Prostate gland (tissue), 2 donors: ENCODE measurements at regions not wholly inside any gene's neighbourhood (a gene's known extent, or its start where the extent isn't known, plus 50 kb on each side); places are given as distances from the start of the nearest gene placed in this dataset.

Experiments used
- POLR2AphosphoS5 ChIP-seq: sonication (generic); formaldehyde crosslinking; IDR thresholded peaks from one replicate; pipeline ENCODE4 v1.6.1; 2017; ENCODE audit warnings: antibody characterized with exemption
- TF ChIP-seq, protein P1 (sequence below), 4 experiments: fragments of 200-600 bp in 2 of 4; fragments of 450-650 bp in 2 of 4; sonication (generic) in 2 of 4; IDR thresholded peaks; 1 replicate in 3 of 4; 2 replicates in 1 of 4; pipeline ENCODE4 v1.5.1; 2016 to 2019; ENCODE audit warnings: antibody characterized with exemption in 4 of 4, mild to moderate bottlenecking in 2 of 4, moderate library complexity in 2 of 4

DNA sequence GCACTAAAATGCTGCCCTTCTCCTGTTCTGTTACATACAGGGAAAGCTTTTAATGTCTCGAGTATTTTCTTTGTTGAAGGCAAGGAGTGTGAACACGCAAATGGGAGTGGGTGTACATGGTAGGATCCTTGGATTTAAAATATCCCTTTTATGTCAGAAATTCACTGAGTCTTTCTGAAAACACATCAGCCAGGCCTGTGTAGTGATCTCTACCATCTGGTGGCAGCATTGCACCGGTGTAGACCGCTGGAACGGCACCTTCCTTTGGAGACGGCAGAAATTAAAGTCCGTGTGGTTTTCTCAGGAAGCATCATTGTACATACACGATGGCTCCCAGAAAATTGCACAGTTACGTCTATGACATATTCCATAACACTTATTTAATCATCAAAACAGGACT is 515.8 kb downstream of the GALR1 start:
- TF ChIP-seq, protein P1, sequence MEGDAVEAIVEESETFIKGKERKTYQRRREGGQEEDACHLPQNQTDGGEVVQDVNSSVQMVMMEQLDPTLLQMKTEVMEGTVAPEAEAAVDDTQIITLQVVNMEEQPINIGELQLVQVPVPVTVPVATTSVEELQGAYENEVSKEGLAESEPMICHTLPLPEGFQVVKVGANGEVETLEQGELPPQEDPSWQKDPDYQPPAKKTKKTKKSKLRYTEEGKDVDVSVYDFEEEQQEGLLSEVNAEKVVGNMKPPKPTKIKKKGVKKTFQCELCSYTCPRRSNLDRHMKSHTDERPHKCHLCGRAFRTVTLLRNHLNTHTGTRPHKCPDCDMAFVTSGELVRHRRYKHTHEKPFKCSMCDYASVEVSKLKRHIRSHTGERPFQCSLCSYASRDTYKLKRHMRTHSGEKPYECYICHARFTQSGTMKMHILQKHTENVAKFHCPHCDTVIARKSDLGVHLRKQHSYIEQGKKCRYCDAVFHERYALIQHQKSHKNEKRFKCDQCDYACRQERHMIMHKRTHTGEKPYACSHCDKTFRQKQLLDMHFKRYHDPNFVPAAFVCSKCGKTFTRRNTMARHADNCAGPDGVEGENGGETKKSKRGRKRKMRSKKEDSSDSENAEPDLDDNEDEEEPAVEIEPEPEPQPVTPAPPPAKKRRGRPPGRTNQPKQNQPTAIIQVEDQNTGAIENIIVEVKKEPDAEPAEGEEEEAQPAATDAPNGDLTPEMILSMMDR (IDR thresholded peaks at IDR 0.05) = peak in 3 of 4 experiments; percentile 16 to 45 (median 40)
- TF ChIP-seq POLR2AphosphoS5 = no peak
